AG09309 (cell line): ENCODE measurements at regions not wholly inside any gene's neighbourhood (a gene's known extent, or its start where the extent isn't known, plus 50 kb on each side); places are given as distances from the start of the nearest gene placed in this dataset.

Source experiments
- DNase-seq: peaks from one replicate; pipeline ENCODE4 v3.0.0-alpha.2; 2010; ENCODE audit warnings: low read depth
- H3K4me3 ChIP-seq: 2 replicates; pipeline ENCODE4 v1.5.1; 2011; ENCODE audit warnings: mild to moderate bottlenecking, low read depth, low read length, moderate library complexity; ENCODE audit not compliant: control insufficient read depth
- TF ChIP-seq, protein P1 (sequence below): IDR thresholded peaks from 2 replicates; pipeline ENCODE4 v1.5.1; 2011; ENCODE audit warnings: mild to moderate bottlenecking, low read depth, low read length, inconsistent platforms; ENCODE audit not compliant: insufficient read depth, control insufficient read depth; ENCODE audit errors: missing control alignments

DNA sequence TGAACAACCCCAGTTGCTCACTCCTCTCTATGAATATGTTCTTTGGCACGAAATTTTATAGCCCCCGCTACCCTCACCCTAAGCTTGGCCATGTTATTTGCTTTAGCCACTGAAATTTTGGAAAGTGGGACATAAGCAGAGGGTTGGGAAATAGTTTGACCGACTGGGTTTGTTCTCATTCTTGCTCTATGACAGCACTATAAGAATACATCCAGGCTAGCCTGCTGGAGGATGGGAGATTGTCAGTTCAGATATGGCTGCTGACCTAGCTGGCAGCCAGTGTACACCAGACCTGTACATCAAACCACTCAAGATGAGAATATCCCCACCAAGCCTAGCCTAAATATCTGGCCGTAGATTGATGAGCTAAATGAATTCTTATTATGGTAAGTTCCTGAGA, 298.1 kb downstream of the PDGFC start:
- no peak for DNase-seq
- TF ChIP-seq, protein P1, sequence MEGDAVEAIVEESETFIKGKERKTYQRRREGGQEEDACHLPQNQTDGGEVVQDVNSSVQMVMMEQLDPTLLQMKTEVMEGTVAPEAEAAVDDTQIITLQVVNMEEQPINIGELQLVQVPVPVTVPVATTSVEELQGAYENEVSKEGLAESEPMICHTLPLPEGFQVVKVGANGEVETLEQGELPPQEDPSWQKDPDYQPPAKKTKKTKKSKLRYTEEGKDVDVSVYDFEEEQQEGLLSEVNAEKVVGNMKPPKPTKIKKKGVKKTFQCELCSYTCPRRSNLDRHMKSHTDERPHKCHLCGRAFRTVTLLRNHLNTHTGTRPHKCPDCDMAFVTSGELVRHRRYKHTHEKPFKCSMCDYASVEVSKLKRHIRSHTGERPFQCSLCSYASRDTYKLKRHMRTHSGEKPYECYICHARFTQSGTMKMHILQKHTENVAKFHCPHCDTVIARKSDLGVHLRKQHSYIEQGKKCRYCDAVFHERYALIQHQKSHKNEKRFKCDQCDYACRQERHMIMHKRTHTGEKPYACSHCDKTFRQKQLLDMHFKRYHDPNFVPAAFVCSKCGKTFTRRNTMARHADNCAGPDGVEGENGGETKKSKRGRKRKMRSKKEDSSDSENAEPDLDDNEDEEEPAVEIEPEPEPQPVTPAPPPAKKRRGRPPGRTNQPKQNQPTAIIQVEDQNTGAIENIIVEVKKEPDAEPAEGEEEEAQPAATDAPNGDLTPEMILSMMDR: no peak
- no peak overlapping the region for H3K4me3 ChIP-seq

DNA sequence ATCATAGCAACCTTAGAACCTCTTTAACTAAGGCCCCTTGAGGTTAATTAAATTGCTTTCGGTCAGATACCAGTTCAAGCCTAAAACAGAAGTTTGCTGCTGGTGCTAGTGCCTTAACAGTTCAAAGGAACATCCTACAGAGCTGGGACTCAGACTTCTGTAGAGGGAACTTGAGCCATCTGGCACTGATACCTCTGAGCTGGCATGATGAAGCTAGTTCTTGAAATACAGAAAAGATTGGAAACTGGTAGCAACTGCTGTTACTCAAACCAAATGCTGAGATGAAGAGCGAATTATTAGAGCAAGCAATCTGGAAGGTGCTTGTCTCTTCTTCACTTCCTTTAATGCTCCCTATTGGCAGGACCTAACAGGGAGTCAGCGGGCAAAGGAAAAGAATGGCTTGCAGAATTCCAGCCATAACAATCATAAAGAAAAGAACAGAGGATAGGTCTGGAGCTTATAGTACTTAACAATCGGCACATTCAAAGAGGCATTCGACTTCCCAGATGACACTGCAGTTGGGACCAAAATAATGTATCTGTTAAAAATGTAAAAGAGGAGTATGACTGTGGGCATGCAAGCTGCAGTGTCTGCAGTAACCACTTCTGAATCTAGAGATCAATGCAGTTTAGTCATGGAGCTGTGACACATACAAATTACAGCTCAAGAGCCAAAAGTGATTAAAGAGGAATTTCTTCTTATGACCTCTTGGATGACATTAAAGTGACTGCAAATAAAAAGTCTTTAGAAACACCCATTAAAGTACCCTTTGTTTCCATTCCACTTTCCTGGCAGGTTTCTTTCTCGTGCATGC, 298.9 kb downstream of the PDGFC start:
- TF ChIP-seq, protein P1: no peak
- DNase-seq: peak; percentile 39
- H3K4me3 ChIP-seq: no peak overlapping the region

DNA sequence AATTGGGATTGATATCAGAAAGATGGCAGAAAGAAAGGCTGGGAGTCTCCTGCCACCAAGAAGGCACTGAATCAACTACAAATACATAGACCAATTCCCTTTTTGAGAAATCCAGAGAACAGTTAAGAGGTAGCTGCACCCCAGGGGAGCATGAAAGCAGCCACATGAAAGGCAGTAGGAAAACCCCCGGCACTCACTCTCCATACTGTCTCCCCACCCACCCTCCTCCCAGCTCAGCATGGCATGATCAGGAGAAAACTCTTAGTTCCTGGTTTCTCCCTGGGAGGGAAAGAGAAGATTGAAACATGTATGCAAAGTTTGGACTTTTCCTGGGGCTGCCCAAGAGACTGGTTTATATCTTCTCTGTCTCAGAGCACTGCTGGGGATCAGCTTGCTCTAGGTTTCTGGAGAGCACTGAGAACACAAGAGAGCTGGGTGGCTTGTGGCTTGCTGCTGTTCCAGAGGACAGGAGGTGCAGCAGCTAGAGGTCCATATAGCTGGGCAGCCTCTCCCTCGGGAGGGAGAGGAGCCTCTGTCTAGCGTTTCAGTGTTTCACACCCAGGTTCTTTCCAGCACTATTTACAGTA, 305.7 kb downstream of the PDGFC start:
- no peak for DNase-seq
- no peak overlapping the region for H3K4me3 ChIP-seq
- TF ChIP-seq, protein P1: no peak

DNA sequence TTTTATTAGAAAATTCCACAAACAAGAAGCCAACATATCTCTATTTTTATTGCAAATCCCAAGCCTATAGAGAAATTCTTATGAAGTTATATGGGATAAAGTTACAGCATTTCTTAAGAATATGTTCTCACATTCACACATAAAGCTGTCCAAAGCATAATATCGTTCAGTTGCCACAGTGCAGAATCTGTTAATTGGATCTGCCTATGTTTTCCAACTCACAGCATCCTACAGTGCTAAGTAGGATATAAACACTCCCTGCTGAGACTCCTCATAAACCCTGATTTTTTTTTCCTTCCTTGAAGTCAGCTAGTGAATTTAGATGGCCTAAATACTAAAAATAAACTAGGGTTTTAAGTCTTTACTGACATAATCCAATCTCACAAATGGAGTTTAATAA, 307.9 kb downstream of the PDGFC start:
- no peak for DNase-seq
- TF ChIP-seq, protein P1: no peak
- H3K4me3 ChIP-seq: no peak overlapping the region

DNA sequence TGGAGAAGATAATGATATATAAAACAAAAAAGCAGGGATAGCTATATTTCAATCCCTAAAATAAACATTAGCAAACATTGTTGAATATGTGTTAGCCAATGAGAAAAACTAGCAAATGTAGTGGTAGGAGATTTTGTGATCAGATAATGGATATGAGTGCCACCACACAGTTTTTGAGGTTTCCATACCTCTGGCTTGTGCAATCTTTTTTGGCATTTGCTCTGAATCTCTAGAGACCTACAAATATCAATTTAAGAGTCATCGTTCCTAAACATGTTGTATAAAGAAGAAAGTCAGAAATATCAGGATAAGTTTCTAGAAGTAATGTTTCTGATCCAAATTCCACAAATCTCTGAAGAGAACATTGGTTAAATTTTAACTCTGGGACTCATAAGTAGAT, 308.7 kb downstream of the PDGFC start:
- TF ChIP-seq, protein P1: no peak
- H3K4me3 ChIP-seq: no peak overlapping the region
- no peak for DNase-seq

DNA sequence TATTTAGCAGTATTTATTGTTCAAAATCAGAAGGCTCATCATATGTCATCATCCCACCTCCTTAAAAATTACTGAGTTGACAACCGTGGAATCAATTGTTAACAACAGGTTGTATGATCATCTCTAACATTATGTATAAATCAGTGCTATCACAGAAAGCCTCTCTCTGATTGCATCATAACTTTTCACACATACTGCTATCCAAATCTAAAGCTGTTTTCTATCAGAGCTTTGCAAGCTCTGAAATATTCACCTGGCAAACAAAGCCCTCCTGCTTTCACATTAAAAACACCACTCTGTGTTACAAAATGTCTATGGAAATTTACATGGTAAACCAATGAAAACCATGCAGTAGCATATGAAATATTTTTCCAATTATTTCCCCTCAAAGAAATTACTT, 310.0 kb downstream of the PDGFC start:
- TF ChIP-seq, protein P1: no peak
- DNase-seq: no peak
- no peak overlapping the region for H3K4me3 ChIP-seq
